ENCODE measurements at regions not wholly inside any gene's neighbourhood (a gene's known extent, or its start where the extent isn't known, plus 50 kb on each side); places are given as distances from the start of the nearest gene placed in this dataset.

DNA sequence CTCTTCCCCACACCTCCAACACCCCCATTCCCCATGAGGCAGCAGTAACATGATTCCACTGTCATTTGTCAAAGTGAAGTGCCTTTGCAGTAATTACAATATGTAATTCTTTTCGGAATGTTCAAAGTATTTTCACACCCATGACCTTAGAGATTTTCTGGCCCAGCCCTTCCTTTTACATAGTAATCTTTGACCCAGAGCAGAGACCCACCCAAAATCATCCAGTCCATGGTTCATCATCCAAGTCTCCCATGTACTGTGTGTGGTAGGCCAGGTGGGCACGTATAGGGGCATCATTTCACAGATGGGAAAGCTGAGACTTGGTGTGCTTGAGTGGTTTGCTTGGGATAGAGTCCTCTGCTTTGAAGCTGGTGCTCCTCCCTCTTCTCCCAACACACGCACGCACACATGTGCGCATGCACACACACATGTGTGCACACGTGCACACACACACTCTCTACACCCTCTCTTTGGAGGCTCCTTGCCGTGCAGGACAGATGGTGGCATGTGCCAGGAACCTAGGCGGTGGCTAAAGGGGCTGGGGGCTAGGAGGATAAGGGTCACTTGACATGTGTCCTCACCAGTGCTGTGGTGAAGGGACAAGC, 284.7 kb upstream of the ROPN1 start:
- DNase-seq (ENCODE audit: low read depth in 2 of 2), result no peak

DNA sequence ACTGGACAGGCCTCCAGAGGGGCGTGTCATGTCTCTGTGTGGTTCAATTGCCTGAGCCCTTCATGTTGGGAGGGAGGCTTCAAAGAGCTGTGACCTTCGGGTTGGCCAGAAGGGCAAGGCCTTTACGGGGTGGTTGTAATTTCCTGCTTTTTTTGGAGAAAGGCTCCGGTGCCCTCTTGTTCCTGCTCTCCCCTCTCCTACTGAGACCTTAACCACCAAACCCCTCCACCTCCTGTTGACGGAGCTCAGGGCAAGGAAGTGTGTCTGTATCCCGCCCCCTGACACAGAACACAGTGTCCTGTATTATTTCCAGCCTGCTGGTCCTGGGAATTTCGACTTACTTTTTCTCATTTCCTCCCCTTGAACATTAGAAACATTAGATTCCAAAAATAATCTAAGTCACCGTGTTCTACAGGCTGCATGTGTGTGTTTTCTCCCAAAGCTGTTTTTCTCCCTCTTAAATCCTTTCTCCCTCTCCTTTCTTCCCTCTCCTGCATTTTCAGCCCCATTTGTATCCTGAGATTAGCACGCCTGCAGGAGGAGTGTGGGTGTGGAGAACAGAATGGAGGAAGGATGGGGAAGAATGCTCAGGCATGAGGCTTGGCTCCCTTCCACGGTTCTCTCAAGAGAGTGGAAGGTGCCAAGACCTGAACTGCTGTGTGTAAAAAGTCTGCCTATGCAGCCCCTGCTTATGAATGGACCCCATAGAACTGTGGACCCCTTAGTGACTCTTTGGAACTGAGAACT, 285.4 kb upstream of the ROPN1 start:
- no peak for DNase-seq (ENCODE audit: low read depth in 2 of 2)

DNA sequence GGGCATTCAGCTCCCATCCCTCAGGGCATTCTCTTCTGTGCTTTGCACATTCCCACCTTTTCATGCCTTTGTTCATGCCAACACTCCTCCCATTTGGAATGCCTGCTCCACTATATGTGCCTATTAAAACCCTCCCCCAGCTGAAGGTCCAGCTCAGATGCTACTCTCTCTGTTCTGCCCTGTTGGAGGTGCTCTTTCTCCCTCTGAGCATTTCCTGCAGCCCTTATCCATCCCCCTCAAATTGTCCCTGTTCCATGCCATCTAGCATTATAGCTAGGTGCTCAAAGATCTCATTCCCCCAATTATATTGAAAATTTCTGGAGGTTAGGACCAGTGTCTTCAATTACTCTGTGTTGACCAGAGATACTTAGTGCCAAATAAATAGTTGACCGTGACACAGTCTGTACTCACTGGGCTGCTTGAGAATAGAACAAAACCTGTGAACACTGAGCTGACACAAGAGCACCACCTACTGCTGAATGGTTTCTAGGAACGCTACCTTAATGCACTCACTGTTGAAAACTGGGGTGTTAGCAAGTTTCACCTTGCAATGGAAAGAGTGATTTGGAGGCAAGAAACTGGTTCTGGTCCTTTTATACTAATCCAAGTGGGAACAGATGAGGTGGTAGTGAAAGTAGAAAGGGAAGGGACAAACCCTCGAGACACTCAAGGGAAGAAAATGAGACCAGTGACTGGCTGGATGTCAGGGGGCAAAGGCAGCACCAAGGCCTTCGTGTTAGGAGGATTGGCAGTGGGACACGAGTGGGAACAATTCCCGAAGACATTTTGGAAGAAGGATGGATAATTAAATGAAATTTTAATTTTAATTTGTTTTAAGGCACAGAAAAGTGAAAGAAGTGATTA, 289.8 kb upstream of the ROPN1 start:
- no peak for DNase-seq (ENCODE audit: low read depth in 2 of 2)

DNA sequence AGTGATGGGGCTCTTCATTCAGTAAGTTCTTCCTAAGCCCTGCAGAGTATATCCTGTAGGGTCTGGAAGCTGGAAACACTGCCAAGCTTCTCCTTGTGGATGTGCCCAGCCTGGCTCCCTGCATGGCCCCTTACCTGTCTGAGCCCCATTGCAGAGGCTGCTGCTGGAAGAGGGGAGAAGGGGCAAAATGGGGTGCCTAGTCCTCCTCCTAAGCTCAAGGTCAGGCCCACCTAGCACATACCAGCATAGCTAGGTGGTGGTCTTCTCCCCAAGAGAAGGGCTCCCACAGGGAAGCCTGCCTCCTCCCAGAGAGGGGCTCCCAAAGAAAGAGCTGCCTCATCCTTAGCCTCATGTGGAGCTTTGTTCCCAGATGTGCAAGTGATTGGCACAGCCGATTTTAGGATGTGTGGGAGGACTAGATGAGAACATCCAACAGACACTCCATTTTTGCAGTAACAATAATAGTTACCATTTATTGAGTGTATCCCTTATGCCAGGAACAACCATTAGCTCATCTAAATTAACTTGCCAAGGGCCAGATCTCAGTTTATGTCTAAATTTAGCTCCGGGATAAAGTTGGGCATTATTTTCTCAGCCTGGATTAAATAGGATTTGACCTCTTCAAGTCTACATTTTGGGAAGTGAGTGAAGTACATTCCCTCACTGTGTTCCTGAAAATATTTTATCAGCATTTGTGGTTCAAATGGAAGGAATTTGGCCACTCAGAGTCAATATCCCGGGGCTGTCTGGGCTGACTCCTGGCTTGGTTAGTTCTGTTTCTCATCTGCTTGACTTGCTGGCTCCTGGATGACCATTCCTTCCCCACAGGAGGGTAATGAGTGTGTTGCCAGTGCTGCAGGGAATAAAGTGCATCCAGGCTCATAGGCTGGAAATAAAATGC, 291.1 kb upstream of the ROPN1 start:
- no peak for DNase-seq (ENCODE audit: low read depth in 2 of 2)

DNA sequence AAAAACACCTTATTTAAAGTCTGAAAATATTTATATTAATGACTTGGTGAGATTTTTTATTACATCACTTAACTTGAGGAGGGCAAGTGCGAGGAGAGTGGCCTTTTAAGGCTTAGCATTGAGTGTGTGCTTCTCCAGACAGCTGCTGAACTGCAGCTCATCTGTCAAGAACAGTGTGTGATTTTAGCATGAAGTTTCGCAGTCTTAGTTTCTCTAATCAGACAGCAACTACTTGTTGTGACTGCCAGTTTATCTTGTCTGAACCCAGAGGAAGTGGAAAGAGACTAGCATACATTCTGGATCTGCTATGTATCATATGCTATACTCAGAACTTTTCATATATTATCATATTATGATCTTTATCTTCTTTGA, 291.7 kb upstream of the ROPN1 start:
- DNase-seq (ENCODE audit: low read depth in 2 of 2), result no peak

DNA sequence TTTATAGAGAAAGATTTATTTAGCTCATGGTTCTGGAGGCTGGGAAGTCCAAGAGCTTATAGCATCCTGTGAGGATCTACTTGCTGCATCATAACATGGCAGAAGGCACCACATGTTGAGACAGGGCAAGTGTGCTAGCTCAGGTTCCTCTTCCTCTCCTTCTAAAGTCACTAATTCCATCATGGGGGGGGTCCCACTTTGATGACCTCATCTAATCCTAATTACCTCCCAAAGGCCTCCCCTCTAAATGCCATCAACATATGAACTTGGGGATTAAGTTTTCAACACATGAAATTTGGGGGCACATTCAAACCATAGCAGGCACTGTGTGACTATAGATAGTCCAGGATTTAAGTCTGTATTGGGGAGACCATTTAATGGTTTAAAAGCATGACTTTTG, 297.1 kb upstream of the ROPN1 start:
- DNase-seq (ENCODE audit: low read depth in 2 of 2), result no peak

DNA sequence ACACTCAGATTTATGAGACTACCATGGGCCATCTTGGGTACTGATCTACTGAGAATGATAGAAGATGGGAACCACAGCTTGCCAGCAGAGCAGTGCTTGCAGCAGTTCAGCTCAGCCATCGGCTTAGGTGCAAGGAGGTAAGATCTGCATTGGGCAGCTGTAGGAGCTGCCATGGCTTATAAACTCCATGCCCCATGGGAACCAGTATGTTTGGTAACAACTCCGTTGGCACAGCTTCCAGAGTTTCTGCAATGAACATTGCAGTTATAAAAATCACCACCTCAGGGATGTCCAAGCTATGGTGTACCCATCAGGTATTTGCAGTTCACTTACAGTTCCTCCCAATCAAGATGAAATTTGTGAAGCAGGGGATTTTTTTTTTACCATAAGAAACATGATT, 299.1 kb upstream of the ROPN1 start:
- DNase-seq (ENCODE audit: low read depth in 2 of 2), result no peak

DNA sequence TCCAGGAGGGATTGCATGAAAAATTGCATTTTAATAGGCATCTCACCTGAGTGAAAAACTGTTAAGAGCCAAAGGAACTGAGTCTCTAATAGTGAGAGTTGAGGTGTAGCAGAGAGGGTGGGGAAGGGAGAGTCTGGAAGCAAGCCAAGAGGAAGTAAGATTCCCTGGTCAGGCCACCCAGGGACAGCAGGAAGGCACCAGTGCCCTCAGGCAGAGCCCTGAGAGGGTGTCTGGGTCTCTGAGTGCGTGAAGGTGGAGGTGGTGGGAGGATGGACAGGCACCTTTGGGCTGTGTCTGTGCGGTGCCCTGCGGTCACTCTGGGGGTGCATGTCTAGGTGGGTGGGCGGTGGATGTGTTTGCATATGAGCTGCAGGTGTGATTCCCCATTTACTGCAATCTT, 300.4 kb upstream of the ROPN1 start:
- DNase-seq (ENCODE audit: low read depth in 2 of 2), result no peak

DNA sequence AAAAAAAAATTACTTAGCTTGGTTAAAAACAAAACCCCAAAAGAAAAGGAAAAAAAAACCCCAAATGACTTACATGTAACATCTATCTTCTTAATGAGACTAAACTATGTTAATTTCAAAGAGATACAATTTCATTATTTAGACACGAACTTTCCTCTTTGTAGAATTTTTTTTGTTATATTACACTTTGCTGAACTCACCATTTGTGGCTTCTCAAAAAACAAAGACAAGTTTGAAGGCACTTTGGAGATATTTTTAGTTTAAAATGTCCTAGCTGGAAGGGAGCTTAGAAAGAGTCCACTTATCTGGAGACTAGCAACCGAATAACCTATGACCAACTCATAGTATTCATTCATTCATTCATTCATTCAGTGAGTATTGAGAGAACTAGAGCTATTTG, 301.7 kb upstream of the ROPN1 start:
- DNase-seq (ENCODE audit: low read depth in 2 of 2), result no peak

DNA sequence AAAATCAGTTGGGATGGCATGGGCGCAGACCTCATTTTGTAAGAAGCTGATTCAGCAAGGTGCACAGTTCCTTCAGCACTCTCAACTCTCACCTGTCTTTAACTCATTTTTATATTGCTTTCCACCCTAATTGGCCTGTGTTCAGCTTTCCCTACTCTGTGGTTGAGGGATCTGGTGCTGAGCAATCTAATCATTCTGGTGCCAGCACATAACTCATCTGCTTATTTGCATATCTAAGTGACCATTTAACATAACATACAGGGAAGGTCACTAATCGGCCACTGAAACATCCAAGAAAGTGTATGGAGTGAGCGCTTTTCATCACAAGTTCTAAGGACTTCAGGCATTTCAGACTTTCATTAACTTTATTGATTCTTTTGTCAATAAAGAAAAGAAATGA, 303.4 kb upstream of the ROPN1 start:
- no peak for DNase-seq (ENCODE audit: low read depth in 2 of 2)

DNA sequence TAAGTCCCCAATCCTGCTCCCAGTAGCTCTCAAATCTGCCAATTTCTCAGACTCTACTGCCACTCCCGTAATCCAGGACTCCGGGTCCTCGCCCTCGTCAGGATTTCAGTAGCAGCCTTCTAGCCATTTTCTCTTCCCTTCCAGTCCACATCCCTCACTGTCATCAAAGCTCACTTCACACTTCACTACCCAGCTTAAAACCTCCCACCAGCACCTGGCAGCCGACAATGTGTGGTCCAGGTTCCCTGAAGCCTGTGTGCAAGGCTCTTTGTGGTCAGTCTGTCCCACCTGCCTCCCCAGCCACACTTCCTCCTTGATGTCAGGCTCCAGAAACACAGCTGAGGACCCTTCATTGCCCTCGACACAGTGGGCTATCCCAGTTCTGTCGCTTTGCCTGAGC, 304.5 kb upstream of the ROPN1 start:
- DNase-seq (ENCODE audit: low read depth in 2 of 2), result no peak

DNA sequence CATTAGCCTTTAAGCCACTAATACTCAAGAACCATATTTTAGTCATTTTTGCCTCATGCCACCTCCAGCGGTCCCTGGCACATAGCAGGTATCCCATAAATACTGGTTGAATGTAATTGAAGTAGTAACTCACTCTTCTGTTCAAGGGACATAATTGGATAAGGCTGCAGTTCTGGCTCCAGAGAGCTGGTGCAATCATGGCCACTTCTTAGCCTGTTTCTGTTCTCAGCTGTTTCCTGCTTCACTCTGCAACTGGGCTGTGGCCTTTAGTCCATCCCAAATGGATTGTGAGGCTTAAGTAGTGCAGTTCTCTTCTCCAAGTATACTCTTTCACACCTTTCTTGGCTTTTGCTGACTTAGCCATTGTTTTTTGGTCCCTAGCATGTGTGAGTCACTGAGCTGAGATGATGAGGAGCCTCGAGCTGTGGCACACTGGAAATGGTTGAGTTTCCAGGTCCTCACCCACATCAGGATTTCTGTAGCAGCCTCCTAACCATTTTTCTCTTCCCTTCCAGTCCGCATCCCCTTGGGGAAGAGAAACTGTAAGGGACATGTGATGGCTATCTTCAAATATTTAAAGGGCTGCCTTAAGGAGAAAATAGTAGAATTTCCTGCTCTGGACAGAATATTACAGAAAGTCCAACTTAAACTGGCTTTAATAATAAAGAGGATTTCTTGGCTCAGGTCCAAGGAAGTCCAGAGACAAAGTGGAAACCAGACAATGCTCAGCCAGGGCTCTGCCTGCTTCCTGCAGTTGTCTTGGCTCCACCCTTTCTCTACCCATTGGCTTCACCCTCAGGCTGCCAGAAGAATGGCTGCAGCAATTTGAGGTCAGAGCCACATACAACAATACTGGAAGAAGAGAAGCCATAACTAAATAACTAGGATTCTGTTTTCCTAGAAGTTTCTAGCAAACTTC, 305.4 kb upstream of the ROPN1 start:
- no peak for DNase-seq (ENCODE audit: low read depth in 2 of 2)

DNA sequence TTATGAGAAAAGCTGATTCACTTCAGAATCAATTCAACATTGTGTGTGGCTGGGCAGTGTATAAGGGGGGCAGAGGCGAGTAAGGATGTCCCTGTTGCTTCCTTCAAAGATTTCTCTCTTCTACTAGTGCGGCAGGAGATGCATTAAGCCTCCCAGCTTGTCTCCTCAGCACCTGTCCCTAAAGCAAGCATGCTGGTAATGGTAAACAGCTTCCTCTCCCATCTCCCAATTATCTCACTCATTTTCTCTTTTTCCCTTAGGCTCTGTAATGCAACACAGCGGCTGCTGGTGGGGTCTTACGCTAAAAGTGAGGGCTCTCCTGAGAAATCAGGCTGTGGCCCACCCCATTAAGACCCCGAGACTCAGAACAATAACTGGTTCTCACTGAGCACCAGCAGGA, 306.4 kb upstream of the ROPN1 start:
- DNase-seq (ENCODE audit: low read depth in 2 of 2), result no peak

DNA sequence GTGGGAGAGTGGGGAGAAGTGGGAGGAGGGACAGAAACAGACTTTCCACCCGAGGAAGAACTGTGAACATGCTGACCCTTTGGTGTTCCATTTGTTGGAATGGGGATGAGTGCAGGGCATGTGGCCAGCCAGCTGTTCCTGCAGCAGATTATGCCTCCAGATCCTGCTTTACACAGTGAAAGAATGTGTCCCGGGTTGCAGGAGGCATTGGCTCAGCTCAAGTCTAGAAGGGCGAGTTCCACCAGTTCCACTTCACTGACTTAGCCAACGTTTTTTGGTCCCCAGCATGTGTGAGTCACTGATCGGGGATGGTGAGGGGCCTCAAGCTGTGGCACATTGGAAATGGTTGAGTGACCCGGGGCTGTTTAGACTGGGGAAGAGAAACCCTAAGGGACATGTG, 307.0 kb upstream of the ROPN1 start:
- no peak for DNase-seq (ENCODE audit: low read depth in 2 of 2)

DNA sequence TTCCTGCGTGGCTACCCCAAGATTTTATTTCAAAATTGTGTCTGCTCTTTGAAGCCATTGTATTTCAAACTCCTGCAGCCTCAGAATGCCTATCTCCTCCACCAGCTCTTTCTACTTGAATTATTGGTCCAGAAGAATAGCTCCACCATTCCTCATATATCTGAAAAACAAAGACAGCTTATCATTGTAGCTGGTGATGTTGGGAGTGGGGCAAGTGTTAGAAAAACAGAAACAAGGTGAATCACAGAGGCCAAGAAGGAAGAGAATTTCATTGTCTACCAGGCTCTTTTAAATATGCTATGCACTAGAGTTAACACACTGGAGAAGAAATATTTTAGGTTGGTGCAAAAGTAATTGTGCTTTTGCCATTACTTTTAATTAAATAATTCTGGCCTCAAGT, 307.9 kb upstream of the ROPN1 start:
- no peak for DNase-seq (ENCODE audit: low read depth in 2 of 2)

DNA sequence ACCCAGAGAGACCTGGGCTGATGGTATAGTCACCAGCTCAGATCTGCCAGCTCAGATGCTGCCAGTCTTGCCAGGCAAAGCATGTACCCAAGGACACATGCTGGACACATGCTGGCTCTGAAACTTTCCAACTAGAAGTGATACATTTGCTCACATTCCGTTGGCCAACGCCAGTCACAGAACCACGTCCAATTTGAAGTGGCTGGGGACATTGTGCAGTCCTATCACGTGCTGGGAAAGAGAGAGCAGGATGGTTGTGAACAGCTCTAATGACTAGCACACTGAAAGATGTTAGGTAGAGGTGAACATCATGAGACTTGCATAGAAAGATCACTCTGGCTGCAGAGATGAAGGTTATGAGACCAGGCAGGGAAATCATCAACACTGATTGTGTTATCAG, 308.5 kb upstream of the ROPN1 start:
- DNase-seq (ENCODE audit: low read depth in 2 of 2), result no peak

DNA sequence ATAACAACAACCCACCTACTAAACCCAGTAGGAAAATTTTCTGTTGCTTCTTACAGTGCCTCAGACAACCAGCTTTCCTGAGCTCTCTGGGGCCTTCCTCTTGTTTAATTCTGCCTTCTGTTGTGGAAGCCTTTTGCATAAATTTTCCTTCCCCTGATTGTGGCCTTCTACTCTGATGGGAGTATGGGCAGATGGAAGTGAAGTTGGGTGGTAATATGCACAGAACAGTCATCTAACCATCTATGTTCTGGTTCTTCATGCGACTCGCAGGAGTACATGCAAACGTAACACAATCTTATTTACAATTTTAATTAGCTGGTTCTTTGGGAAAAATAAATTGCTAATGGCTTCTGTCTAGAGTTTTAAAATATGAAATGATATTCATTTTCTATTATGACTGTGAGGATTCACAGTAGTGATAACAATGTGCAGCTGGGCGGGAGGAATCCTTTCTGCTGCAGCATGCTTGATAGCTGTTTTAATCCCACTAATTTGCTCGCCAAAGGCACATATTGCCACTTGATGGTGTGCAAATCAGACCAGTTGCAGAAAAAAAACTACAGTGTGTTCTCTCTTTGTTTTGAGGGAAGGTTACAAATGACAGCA, 311.5 kb upstream of the ROPN1 start:
- DNase-seq (ENCODE audit: low read depth in 2 of 2), result no peak

DNA sequence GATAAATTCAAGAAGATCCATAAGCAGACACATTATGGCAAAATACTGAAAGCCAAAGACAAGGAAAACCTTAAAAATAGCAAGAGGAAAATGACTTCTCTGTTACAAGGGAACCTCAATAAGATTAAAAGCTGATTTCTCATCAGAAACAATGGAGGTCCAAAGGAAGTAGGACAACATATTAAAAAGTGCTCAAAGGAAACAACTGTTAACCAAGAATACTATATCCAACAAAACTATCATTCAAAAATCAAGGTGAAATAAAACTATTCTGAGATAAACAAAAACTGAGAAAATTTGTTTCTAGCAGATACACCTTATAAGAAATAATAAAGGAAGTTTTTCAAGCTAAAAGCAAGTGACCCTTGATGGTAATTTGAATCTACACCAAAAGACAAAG, 314.7 kb upstream of the ROPN1 start:
- DNase-seq (ENCODE audit: low read depth in 2 of 2), result no peak

DNA sequence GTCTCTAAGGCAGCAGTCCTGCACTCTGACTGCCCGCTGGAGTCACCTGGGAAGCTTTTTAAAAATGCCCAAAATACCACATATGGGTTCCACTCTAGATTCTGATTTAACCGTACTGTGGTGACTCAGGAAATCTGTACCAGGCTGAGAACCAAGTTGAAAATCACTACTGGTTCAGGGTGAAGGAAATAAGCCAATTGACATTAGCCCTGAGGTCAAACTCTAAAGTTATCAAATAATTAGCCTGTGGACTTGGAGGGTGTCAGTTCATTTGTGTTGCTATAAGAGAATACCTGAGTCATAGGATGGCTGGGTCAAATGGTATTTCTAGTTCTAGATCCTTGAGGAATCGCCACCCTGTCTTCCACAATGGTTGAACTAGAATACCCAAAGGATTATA, 321.7 kb upstream of the ROPN1 start:
- no peak for DNase-seq (ENCODE audit: low read depth in 2 of 2)

DNA sequence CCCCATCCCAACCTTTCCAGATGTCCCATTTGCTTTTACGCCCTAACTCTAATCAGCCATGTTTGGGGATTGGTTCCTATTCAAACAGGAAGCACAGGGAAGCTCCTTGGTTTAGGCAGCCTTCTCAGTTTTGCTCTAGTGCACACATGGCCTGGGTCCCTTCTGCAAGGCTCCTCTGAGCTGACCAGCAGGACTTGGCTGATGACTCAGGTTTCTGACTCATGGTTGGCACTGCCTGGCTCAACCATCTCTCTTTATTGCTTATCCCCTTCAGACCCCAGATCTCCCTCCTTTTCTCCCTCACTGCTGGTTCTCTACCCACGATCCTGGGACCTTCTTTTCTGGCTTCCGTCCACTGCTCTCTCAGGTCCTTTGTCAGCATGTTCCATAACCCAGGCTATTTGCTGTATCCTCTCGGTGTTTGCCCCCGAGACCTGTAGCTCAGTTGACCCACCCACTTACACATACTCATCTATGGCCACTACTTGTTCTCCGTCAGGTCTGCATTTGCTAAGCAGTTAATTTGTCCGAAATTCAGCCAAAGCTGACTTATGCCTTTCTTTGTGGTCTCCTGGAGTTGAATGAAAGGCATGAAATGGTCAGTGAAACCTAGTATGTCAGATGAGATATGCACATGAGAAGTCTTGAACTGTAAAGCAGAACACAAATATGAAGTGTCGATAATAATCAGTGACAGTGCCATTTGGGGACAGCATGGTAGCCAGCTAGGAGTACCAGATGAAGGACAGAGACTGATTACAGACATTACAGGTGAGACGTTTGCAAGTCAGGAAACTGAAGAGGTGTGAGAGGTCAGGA, 323.5 kb upstream of the ROPN1 start:
- no peak for DNase-seq (ENCODE audit: low read depth in 2 of 2)

Measured in stimulated activated CD8-positive, alpha-beta memory T cell treated with anti-CD3 and anti-CD28 coated beads, Interleukin-7, amount 100 ng/mL, for 4 hours (primary cell).